GM18502 (cell line): ENCODE measurements at regions not wholly inside any gene's neighbourhood (a gene's known extent, or its start where the extent isn't known, plus 50 kb on each side); places are given as distances from the start of the nearest gene placed in this dataset.

ENCODE experiments used
- ATAC-seq: cut with Tn5 transposase; IDR thresholded peaks from one replicate; pipeline ENCODE4 v1.9.1; 2021; ENCODE audit warnings: mild to moderate bottlenecking; ENCODE audit not compliant: unreplicated experiment, poor library complexity

DNA sequence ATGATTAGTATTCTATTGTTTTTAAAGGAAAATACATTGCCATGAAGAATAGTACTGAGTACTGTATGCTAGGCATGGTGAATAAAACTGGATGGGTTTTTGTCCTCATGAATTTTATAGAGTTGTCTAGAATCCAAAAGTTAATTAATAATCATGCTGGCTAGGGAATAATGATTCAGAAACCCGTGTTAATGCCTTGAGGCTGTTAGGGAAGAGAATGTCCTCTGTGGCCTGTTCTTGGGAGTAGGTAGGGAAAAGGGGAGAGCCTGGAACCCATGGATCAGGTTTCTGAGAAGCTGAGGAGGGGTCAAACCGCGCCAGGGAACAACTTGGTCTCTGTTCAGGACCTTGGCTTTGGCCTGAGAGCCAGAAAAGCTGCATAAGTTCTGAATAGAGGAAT, 1376.3 kb upstream of the SLC10A2 start:
- ATAC-seq = no peak

DNA sequence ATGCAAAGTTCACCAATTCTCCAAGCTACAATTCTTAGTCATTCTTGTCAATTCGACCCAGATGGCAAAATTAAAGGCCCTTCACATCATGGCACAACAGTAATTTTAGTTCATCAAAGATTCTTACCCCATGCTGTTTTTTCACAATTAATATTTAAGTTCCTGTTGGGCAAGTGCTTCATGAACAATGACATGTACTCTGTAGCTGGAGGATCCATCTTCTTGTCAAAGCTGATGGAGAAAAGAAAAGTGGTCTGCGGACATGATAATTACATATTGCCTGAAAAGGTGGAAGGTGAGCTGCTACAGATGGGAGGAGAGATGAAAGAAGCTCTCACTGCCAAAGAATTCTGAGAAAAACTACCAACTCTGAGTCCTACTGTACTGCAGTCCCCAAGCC, 1370.3 kb upstream of the SLC10A2 start:
- no peak for ATAC-seq

DNA sequence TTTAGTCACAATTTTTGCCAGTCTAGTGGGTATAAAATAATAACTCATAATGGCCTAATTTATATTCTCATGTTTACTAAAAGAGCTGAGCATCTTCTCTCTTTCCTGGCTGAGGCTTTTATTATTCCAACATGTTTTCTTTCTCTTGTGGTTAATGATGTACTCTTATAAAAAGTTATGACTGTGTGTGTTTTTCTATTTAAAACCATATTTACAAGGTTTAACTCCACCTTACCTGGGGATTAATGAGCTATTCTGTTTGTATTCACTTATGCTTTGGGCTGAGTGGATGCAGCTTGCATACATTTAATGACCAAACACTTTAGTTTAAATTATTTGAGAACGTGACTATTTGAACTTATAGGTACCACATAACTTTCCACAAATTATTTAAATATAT, 1365.7 kb upstream of the SLC10A2 start:
- ATAC-seq = no peak

DNA sequence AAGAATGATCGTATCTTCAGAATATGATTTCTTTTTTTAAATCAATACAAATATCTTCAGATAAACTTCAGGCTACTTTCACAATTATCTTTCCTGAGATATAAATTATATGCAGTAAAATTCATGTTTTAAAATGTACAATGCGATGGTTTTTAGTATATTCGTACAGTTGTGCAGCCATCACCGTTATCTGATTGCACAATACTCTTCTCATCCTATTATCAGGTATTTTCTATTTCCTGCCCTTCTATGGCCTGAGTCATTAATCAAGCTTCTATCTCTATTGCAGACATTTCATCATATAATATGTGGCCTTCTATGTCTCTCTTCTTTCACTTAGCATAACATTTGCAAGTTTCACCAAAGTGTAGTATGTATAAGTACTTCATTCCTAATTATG, 1360.2 kb upstream of the SLC10A2 start:
- ATAC-seq = no peak

DNA sequence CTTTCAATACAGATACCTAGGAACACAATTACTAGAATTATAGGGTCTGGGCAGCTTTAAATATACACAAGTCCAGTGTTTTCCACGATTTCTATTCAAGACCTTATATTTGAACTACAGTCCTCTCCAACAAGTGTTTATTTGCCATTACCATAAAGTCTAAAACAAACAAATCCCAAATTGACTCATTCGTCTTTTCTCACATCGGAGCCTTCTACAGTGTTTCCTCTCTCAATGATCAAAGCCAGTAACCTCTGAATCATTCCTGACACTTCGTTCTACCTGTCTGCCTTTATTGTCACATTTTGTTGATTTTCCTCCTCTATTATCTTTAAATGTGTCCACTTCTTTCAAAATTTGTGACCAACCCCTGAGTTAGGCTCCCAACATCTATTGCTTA, 1356.5 kb upstream of the SLC10A2 start:
- no peak for ATAC-seq

DNA sequence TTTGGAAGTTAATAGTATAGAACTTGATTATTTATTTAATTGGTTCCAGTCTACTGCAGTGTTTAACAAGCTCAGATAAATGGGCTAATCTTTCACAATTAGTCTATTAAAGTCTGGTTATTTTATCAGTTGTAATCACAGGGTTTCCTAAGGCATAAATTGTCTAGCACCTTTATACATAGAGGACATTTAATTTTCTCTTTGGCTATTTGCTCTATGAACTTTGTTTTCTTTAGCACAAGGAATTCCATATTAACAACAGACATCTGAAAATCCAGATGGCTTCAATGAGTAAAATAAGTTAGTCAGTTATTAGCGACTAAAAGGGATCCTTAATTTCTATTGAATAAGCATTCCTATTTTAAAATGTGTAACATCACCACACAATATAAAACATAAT, 1350.8 kb upstream of the SLC10A2 start:
- no peak for ATAC-seq

DNA sequence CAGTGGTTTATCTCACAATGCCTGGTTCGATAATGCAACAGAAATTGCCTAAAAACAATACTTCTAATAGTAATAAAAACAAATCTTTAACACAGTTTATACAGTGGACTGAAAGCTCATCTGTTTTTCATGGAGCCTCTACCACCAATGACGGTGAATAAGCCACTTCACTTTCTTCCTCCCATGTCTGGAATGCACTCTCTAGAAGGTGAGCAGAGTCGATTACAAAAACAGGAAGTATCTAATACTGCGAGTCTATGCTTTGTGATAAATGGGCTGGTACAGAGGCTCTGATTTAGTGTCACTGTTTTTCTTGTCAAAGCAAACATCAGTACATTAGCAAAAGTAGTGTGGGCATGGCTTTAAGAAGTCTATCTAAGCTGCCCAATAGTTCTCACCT, 1348.6 kb upstream of the SLC10A2 start:
- no peak for ATAC-seq

DNA sequence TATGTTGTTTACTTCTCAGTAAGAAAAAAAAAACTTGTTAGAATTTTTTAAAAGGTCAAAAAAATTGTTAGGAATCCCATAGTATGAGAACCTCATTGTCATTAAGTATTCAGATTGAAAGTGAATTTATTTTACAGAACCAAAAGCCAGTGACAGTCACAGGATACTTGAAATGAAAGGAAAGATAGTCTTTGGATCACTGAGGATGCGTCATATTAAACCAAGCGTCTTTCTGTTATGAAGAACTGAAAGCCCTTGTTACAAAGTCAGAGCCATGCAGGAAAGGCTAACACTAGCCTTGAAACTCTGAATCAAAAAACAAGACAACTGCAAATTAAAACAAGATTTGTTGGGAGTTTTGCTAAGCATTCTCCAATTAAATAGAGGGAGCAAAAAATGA, 1348.0 kb upstream of the SLC10A2 start:
- ATAC-seq = no peak

DNA sequence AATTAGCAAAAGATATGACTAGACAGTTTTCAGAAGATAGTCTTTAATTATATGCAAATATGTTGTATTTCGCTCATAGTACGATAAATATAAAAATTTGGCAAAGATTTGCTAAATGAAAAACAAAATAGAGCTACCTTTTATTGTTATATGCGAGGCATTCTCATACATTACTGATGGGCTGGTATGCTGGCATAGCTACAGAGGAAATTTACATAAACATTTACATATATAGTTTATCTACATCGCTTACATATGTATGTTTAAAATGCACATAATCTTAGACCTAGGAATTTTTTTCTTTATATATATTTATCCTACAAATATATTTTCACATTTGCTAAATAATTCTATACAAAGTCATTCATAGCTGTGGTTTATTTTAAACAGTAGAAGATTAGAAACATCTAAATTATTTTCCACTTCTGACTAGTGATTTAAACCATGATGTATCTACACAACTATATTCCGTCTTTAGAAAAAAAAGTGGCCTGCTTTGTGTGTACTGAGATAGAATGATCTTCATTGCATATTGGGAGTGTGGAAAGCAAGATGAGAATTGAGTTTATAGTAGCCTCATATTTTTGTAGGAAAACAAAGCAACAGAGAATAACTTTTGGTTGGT, 1345.0 kb upstream of the SLC10A2 start:
- no peak for ATAC-seq

DNA sequence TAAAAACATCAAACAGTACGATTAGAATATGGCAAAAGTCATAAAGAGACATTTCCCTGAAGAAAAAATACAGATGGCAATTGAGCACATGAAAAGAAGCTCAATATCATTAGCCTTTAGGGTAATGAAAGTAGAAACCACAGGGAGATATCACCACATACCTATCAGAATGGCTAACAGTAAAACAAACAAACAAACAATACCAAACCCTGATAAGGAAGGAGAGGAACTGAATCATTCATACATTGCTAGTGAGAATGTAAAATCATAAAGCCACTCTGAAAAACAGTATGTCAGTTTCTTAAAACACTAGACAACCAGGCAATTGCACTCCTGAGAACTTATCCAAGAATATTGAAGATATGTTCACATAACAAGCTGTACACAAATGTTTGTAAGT, 1342.5 kb upstream of the SLC10A2 start:
- no peak for ATAC-seq

DNA sequence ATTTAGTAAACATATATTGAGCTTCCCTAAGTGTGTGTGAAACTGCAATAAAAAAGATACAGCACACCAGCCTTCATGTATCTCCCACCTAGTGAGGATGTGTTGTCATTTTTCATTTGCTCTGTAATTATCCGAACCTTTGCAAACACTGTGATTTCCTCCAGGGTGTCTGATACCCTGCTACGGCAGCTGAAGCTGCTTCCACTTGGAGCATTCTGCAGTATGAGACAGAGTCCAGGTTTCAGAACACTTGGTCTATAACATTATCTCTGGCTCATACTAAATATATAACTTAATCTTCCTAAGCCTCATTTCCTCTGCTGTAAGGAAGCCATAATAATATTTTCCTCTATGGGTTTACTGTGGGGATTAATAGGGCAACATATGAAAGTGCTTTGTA, 1338.1 kb upstream of the SLC10A2 start:
- ATAC-seq = no peak

DNA sequence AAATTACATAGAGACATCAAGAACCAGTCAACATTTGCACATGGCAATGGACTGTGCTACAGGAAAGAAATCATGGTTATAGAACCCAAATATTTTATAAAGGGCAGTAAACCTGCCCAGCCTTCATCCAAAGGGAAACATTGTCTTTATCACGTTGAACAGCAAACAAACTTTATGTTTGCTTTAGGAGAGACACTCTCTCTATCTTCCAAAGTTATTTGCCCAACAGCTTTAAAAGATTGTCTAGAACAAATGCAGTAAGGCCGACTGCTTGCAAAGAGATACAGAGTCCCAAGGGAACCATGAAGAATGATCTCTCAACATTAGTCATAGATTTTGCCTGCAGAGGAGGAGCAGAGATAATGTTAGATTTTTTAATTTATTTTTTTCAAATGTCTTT, 1323.5 kb upstream of the SLC10A2 start:
- ATAC-seq = no peak

DNA sequence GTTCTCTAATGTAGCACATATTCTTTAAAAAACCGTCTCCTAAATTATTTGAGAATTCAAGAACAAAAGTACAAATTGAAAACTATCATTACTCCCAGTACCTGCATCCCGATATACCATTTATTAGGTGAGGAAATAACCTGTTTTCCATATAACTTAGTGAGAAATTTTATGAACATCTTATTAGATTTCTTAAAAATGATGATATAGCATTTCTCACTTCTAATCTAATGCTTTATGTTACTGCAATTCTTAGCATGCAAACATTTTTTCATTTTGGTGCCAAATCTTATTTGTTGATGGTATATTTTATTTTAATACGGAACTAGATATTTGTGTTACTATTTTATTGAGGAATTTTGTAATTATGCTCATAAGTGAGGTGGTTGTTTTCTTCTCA, 1321.3 kb upstream of the SLC10A2 start:
- no peak for ATAC-seq

DNA sequence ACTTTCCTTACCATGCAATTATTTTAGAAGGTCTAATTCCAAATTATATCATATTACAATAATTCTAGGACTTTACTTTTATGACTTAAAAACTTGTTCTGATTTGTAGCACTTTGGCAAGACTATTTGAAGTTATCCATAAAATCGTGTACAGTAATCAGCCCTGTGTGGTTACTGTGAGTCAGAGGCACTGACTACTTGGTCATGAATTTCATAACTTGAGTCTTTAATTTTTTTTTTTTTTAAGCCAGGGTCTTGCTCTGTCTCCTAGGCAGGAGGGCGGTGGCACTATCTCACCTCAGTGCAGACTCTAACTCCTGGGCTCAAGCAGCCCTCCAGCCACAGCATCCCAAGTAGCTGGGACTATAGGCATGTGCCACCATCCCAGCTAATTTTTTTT, 1319.2 kb upstream of the SLC10A2 start:
- no peak for ATAC-seq

DNA sequence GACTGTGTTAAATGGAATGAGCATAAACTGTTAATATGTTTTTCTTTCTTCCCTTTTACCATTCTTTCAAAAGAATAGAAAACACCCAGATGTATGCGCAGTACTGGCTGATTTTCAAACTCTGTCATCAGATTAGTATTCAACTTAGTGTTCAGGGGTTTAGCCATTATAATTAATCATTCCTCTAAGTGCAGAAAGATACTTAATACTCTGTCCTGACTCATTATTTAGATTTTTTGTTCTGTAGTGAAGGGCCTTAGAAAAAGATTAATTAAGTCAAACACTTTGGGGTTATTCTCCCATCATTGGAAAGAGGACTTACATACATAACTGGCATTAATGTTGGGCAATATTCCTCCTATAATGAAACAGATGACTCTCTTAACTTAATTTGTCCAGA, 1316.7 kb upstream of the SLC10A2 start:
- no peak for ATAC-seq

DNA sequence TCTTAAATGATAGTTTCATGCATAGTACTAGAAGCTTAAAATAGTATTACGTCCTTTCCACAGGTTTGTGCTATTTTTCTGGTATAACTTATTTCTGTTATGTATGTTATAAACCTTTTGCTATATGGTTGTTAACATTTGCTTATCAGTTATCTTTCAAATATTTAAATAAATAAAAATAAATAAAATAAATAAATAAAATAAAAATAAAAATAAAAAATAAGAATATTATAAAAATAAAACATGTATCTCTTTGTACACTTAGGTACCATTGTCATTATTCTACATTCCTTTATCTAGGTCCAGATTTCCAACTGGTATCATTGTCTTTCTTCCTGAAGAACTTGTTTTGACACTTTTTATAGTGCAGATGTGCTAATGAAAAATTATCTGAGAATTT, 1310.4 kb upstream of the SLC10A2 start:
- no peak for ATAC-seq

DNA sequence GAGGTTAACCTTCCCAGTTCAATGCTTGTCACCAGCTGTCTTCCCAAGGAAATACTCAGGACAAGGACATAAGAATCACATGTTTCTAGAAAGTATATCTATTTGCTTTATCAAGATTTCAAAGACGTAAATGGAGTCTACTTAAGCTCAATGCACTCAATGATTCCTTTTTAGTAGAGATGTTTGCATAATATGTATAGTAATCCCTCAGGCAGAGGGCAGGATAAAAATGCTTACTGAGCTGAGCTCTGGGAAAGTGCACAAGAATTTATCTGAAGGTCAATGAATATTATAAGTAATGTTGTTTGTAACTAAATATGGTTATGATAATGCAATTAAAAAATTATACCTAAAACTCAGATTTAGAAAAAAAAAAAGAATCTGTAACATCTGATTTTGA, 1309.4 kb upstream of the SLC10A2 start:
- ATAC-seq = no peak

DNA sequence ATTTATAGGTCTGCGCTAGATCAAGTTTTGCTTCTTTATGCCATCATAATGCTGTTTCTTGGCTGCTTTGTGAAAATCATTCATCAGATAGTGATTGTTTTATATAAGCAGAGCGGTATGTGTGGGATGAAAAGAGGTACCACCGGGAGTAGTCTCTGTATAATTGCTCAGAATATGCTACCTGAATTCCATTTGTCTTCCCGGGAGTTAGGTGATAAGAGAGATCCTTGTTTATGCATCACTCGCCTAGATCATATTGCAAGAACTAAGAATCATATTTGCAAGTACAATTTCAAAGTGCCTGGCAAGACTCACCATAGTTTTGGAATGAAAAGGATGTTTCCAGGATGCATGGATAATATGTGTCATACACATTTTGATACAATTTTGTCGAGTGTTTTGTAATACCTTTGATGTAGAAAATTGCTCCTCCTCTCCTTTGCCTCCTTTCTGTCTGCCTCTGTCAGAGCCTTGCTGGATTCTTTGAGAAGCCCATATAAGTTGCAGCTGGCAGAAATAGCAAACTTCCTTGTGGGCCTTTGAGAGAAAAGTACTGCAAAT, 1306.0 kb upstream of the SLC10A2 start:
- ATAC-seq = no peak

DNA sequence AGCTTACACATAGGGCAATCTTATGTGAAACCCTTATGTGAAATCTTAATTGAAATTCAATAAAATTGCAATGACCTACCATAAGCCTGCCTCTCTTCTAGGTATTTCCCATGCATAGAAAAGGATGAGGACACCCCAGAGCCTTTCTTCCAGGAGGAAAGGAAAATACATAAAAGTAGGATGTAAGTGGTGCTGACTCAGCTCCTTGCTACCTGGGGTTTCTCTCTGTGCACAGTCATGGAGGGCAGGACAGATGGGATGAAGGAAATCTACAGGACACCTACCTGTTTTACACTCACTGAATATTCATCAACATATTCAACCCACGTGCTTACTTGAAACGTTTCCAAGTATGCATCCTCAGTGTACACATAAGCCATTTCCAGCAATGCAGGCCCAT, 1299.2 kb upstream of the SLC10A2 start:
- ATAC-seq = no peak

DNA sequence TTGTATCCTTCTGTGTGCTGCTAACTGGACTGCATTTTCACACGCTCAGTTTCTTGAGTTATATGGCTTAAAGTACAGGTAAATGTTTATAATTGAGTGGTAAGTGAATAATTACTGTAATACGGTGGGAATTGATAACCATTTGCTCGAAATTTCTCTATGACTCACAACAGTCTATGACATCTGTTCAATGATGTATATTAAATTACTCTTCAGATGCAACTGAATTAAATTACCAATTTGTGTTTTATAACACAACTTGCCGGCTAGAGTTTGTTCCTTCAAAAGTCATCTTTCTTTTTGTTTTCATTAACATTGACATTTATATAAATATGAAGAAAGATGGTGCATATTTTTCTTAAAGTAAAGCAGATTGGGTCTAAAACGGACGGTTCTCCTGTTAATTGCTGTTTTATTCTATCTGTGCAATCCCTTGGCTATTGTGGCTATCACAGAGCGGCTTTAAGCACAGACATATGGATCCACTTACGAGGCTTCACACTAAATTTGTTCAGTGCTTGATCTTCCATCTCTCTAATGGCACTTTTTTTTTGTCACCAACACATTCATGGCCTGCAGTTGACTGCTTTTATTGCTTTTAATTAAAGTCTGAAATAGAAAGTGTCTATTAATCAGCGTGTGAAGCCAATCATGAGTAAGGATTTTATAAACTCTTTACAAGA, 1291.6 kb upstream of the SLC10A2 start:
- ATAC-seq = no peak

DNA sequence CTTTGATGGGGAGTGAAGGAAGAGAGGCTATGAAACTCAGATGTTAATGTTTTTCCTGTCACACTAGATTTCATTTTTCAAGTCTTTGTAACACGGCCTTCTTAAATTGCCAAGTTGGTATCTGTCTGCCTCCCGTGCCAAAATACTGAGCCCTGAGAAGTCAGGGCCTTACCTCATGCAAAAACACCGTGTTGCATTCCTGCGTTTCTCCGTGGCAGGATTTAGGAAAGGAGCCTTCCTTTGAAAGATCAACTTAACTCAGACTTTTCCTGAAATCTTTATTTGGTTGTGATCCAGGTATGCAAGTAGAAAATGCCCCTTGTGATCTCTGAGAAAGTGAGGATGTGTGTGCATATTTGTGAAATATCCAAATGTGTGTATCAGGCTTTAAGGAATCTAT, 1291.0 kb upstream of the SLC10A2 start:
- no peak for ATAC-seq

DNA sequence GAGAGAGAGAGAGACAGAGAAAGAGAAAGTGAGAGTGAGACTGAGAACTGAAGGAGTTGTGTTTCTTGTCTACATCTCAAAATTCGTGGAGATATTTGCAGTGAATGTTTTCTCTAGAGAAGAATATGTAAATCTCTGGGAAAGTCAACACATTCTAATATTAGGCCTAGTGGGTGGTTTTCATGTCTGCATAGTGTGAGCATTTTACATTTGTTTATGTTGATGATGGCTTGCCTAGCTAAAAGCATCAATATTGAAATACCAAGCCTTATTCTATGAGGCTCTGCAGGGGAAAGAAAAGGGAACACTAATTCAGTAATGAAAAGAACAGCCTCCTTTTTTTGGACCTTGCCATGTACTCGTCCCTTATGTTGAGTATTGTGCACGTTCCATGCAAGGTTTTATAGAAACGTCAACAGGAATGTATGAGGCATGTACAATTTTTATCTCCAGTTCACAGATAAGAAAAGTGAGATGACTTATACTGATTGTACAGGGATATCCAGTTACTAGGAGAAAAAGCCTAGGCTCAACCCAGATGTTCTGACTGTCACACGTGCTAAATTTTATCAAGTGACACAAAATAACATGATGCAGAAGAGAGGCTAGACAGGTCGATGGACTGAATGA, 1288.9 kb upstream of the SLC10A2 start:
- no peak for ATAC-seq
